NCI-H345 treated with DMSO at 0.1 percent for 48 hours (cell line): ENCODE measurements at regions not wholly inside any gene's neighbourhood (a gene's known extent, or its start where the extent isn't known, plus 50 kb on each side); places are given as distances from the start of the nearest gene placed in this dataset.
"Not testable (repeated sequence)": the region's sequence is repeated elsewhere in the genome, so short reads cannot be mapped to it uniquely, and the experiment has no call there.

Source experiments
- DNase-seq: peaks from one replicate; lab custom pipeline; 2025; ENCODE audit not compliant: unreplicated experiment; lab: John Stamatoyannopoulos, UW

- no peak for DNase-seq
Measured at GRCh38 chr5:63125862-63126261, 547.2 kb downstream of the LRRC70 start.

GRCh38 chr5:63125392-63125791 is 546.8 kb downstream of the LRRC70 start:
- DNase-seq: no peak

- no peak for DNase-seq
Measured at GRCh38 chr5:63124266-63124665, 545.6 kb downstream of the LRRC70 start.

- no peak for DNase-seq
Measured at GRCh38 chr5:63121471-63121870, 542.9 kb downstream of the LRRC70 start.

- DNase-seq: no peak
Measured at GRCh38 chr5:63118221-63118620, 539.6 kb downstream of the LRRC70 start.

GRCh38 chr5:63111891-63112290 is 533.3 kb downstream of the LRRC70 start:
- DNase-seq: no peak

GRCh38 chr5:63101870-63102269 is 523.3 kb downstream of the LRRC70 start:
- no peak for DNase-seq

GRCh38 chr5:63097286-63097685 is 518.7 kb downstream of the LRRC70 start:
- DNase-seq: no peak

- no peak for DNase-seq
Measured at GRCh38 chr5:63094730-63095129, 516.1 kb downstream of the LRRC70 start.

- DNase-seq: no peak
Measured at GRCh38 chr5:63089147-63089546, 510.5 kb downstream of the LRRC70 start.

- DNase-seq: no peak
Measured at GRCh38 chr5:63085561-63085960, 506.9 kb downstream of the LRRC70 start.

- DNase-seq: not testable (repeated sequence)
Measured at GRCh38 chr5:63083689-63084088, 505.1 kb downstream of the LRRC70 start.

- DNase-seq: no peak
Measured at GRCh38 chr5:63081402-63081801, 502.8 kb downstream of the LRRC70 start.

- DNase-seq: no peak
Measured at GRCh38 chr5:63070001-63070400, 491.4 kb downstream of the LRRC70 start.

GRCh38 chr5:63055421-63055820 is 476.8 kb downstream of the LRRC70 start:
- DNase-seq: no peak

GRCh38 chr5:63053019-63053638 is 474.5 kb downstream of the LRRC70 start:
- no peak for DNase-seq

- DNase-seq: no peak
Measured at GRCh38 chr5:63050916-63051315, 472.3 kb downstream of the LRRC70 start.

GRCh38 chr5:63049935-63050334 is 471.3 kb downstream of the LRRC70 start:
- DNase-seq: no peak

GRCh38 chr5:63043792-63044191 is 465.2 kb downstream of the LRRC70 start:
- DNase-seq: no peak

- no peak for DNase-seq
Measured at GRCh38 chr5:63032343-63032742, 453.7 kb downstream of the LRRC70 start.

- DNase-seq: no peak
Measured at GRCh38 chr5:63029891-63030290, 451.3 kb downstream of the LRRC70 start.

- no peak for DNase-seq
Measured at GRCh38 chr5:63025679-63026078, 447.1 kb downstream of the LRRC70 start.

GRCh38 chr5:63022403-63022802 is 443.8 kb downstream of the LRRC70 start:
- DNase-seq: no peak
